ENCODE measurements at regions not wholly inside any gene's neighbourhood (a gene's known extent, or its start where the extent isn't known, plus 50 kb on each side); places are given as distances from the start of the nearest gene placed in this dataset.

GRCh38 chrY:19868647-19869046 lies 124.1 kb upstream of the KDM5D start:
- Histone ChIP-seq H3K27me3 (no peaks in the 10 kb centered on the region), H3K4me1 (no peaks in the 10 kb centered on the region), H3K9me3 (no peaks in the 10 kb centered on the region), H3K27ac (no peak overlapping the region), H3K36me3 (no peaks in the 10 kb centered on the region), H3K4me3 (no peak overlapping the region)
- intact Hi-C loops (cut with DNase I) = no loop called here
- no peak for DNase-seq
- TF ChIP-seq, protein P1, sequence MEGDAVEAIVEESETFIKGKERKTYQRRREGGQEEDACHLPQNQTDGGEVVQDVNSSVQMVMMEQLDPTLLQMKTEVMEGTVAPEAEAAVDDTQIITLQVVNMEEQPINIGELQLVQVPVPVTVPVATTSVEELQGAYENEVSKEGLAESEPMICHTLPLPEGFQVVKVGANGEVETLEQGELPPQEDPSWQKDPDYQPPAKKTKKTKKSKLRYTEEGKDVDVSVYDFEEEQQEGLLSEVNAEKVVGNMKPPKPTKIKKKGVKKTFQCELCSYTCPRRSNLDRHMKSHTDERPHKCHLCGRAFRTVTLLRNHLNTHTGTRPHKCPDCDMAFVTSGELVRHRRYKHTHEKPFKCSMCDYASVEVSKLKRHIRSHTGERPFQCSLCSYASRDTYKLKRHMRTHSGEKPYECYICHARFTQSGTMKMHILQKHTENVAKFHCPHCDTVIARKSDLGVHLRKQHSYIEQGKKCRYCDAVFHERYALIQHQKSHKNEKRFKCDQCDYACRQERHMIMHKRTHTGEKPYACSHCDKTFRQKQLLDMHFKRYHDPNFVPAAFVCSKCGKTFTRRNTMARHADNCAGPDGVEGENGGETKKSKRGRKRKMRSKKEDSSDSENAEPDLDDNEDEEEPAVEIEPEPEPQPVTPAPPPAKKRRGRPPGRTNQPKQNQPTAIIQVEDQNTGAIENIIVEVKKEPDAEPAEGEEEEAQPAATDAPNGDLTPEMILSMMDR (IDR thresholded peaks at IDR 0.05) = no peak
- ATAC-seq = no peak

DNA sequence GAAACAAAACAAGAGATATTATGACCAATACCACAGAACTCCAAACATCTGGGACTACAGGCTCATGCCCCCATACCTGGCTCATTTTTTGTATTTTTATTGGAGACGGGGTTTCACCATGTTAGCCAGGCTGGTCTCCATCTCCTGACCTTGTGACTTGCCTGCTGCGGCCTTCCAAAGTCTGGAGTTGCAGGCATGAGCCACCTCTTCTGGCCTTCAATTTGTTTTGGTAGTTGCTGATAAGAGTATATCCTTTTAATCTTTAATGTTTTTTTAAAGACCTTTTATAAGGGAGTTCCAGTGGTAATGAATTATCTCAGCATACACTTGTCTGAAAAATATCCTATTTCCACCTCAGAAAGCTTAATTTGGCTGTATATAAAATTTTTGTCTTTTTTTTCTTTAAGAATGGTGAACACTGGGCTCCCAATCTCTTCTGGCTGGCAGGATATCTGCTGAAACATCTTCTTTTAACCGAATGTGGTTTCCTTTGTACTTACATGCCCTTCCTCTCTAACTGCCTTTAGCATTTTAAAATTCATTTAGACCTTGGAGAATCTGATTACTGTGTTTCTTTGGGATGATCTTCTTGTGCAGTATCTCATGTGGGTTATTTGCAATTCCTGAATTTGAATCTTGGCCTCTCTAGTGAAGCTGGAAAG lies 112.1 kb upstream of the KDM5D start:
- no peak for ATAC-seq
- H3K36me3 ChIP-seq = no peaks in the 10 kb centered on the region
- no peak overlapping the region for H3K4me3 ChIP-seq
- no peaks in the 10 kb centered on the region for H3K4me1 ChIP-seq
- H3K9me3 ChIP-seq = no peaks in the 10 kb centered on the region
- H3K27me3 ChIP-seq = no peaks in the 10 kb centered on the region
- intact Hi-C loops (cut with DNase I) = no loop called here
- no peak for DNase-seq
- H3K27ac ChIP-seq = no peak overlapping the region
- TF ChIP-seq, protein P1 (IDR thresholded peaks at IDR 0.05) = no peak

GRCh38 chrY:19842972-19843371 lies 98.4 kb upstream of the KDM5D start:
- Histone ChIP-seq H3K4me1 (no peaks in the 10 kb centered on the region), H3K27me3 (no peaks in the 10 kb centered on the region), H3K9me3 (peaks cover 0 to 27% of the 10 kb centered on the region in 2 donors), H3K4me3 (no peak overlapping the region), H3K36me3 (no peaks in the 10 kb centered on the region), H3K27ac (no peak overlapping the region)
- TF ChIP-seq, protein P1 (IDR thresholded peaks at IDR 0.05) = no peak
- ATAC-seq = no peak
- no peak for DNase-seq
- intact Hi-C loops (cut with DNase I) = no loop called here

- Histone ChIP-seq H3K27me3 (no peaks in the 10 kb centered on the region), H3K4me3 (no peak overlapping the region), H3K4me1 (no peaks in the 10 kb centered on the region), H3K9me3 (no peaks in the 10 kb centered on the region), H3K36me3 (no peaks in the 10 kb centered on the region), H3K27ac (no peak overlapping the region)
- intact Hi-C loops (cut with DNase I) = no loop called here
- ATAC-seq = no peak
- DNase-seq = no peak
- TF ChIP-seq, protein P1 (IDR thresholded peaks at IDR 0.05) = no peak
Observed at GRCh38 chrY:19824136-19824535, 79.6 kb upstream of the KDM5D start.

GRCh38 chrY:19818546-19818945 lies 74.0 kb upstream of the KDM5D start:
- TF ChIP-seq, protein P1 (IDR thresholded peaks at IDR 0.05) = no peak

More at GRCh38 chrY:19818546-19818945, 74.0 kb upstream of the KDM5D start:
- Histone ChIP-seq H3K9me3 (no peaks in the 10 kb centered on the region), H3K27ac (no peak overlapping the region), H3K4me1 (no peaks in the 10 kb centered on the region), H3K27me3 (no peaks in the 10 kb centered on the region), H3K4me3 (no peak overlapping the region), H3K36me3 (no peaks in the 10 kb centered on the region)
- ATAC-seq (no peak), DNase-seq (no peak)
- intact Hi-C loops (cut with DNase I) = no loop called here

All from left lung (tissue), 4 donors.